ENCODE measurements at regions not wholly inside any gene's neighbourhood (a gene's known extent, or its start where the extent isn't known, plus 50 kb on each side); places are given as distances from the start of the nearest gene placed in this dataset.
A peak's percentile ranks its signal among the peaks of the same experiment; 100 is the strongest.

- H3K36me3 ChIP-seq, result no peaks in the 10 kb centered on the region
- peaks cover 0 to 3% (median 0%) of the 10 kb centered on the region in 4 donors for H3K27me3 ChIP-seq
- H3K4me1 ChIP-seq, result peaks cover 0 to 20% (median 0%) of the 10 kb centered on the region in 3 donors
- intact Hi-C loops (cut with DNase I), result no loop called here
- 37 to 52% methylated on average over 2 of the region's 2 CpGs for WGBS, 2 donors
- no peaks in the 10 kb centered on the region for H3K9me3 ChIP-seq
- peak overlapping the region in 1 of 4 donors; percentile 26 for H3K27ac ChIP-seq
- no peak overlapping the region for H3K4me3 ChIP-seq
- no peak for TF ChIP-seq POLR2A (IDR thresholded peaks at IDR 0.05)
- TF ChIP-seq CTCF (IDR thresholded peaks at IDR 0.05), result no peak
- DNase-seq, result no peak
Observed at GRCh38 chr2:37569131-37569823, 102.2 kb downstream of the CDC42EP3 start.

- intact Hi-C loops (cut with DNase I), result no loop called here
- Histone ChIP-seq H3K4me1 (peaks cover 0 to 19% (median 0%) of the 10 kb centered on the region in 3 donors), H3K4me3 (no peak overlapping the region), H3K36me3 (no peaks in the 10 kb centered on the region), H3K27me3 (peaks cover 0 to 3% (median 0%) of the 10 kb centered on the region in 4 donors), H3K9me3 (no peaks in the 10 kb centered on the region), H3K27ac (peak overlapping the region in 1 of 4 donors; percentile 26)
- TF ChIP-seq POLR2A (IDR thresholded peaks at IDR 0.05) (no peak), CTCF (IDR thresholded peaks at IDR 0.05) (no peak)
- no peak for DNase-seq
- WGBS, 2 donors, result 48 to 49% methylated on average over 3 of the region's 3 CpGs
Observed at GRCh38 chr2:37569986-37570679, 101.3 kb downstream of the CDC42EP3 start.

- H3K4me1 ChIP-seq, result peaks cover 0 to 19% (median 0%) of the 10 kb centered on the region in 3 donors
- H3K27me3 ChIP-seq, result peaks cover 0 to 3% (median 0%) of the 10 kb centered on the region in 4 donors
- peak overlapping the region in 1 of 4 donors; percentile 31 for H3K27ac ChIP-seq
- intact Hi-C loops (cut with DNase I), result no loop called here
- H3K9me3 ChIP-seq, result no peaks in the 10 kb centered on the region
- TF ChIP-seq CTCF (IDR thresholded peaks at IDR 0.05) (no peak), POLR2A (IDR thresholded peaks at IDR 0.05) (no peak)
- no peaks in the 10 kb centered on the region for H3K36me3 ChIP-seq
- WGBS, 2 donors, result 58 to 60% methylated on average over 6 of the region's 6 CpGs
- DNase-seq, result no peak
- no peak overlapping the region for H3K4me3 ChIP-seq
Observed at GRCh38 chr2:37570773-37571586, 100.5 kb downstream of the CDC42EP3 start.

- Histone ChIP-seq H3K27me3 (peaks cover 0 to 3% (median 0%) of the 10 kb centered on the region in 4 donors), H3K4me1 (peaks cover 0 to 19% (median 0%) of the 10 kb centered on the region in 3 donors), H3K27ac (no peak overlapping the region), H3K36me3 (no peaks in the 10 kb centered on the region), H3K4me3 (no peak overlapping the region), H3K9me3 (no peaks in the 10 kb centered on the region)
- 83 to 87% methylated on average over 7 of the region's 7 CpGs for WGBS, 2 donors
- TF ChIP-seq POLR2A (IDR thresholded peaks at IDR 0.05), result no peak
- TF ChIP-seq CTCF (IDR thresholded peaks at IDR 0.05), result no peak
- no peak for DNase-seq
- intact Hi-C loops (cut with DNase I), result no loop called here
Observed at GRCh38 chr2:37571587-37572136, 99.8 kb downstream of the CDC42EP3 start.
